IPS-15b (cell line): ENCODE measurements at regions not wholly inside any gene's neighbourhood (a gene's known extent, or its start where the extent isn't known, plus 50 kb on each side); places are given as distances from the start of the nearest gene placed in this dataset.
"Not testable (repeated sequence)": the region's sequence is repeated elsewhere in the genome, so short reads cannot be mapped to it uniquely, and the experiment has no call there.

Experiments used
- H3K27me3 ChIP-seq: one replicate; pipeline ENCODE4 v1.6.1; 2013; ENCODE audit warnings: low read length; ENCODE audit not compliant: control insufficient read depth, insufficient read depth
- H3K36me3 ChIP-seq: one replicate; pipeline ENCODE4 v1.6.1; 2013; ENCODE audit warnings: low read length; ENCODE audit not compliant: control insufficient read depth, insufficient read depth
- H3K4me1 ChIP-seq: one replicate; pipeline ENCODE4 v1.6.1; 2013; ENCODE audit warnings: mild to moderate bottlenecking, low read length; ENCODE audit not compliant: control insufficient read depth, insufficient read depth
- H3K4me3 ChIP-seq: one replicate; pipeline ENCODE4 v1.5.1; 2013; ENCODE audit warnings: low read depth, low read length
- H3K9ac ChIP-seq: one replicate; pipeline ENCODE4 v1.6.1; 2013; ENCODE audit warnings: low read depth, mild to moderate bottlenecking, low read length
- H3K9me3 ChIP-seq: one replicate; pipeline ENCODE4 v1.6.1; 2013; ENCODE audit warnings: mild to moderate bottlenecking, low read length; ENCODE audit not compliant: control insufficient read depth, insufficient read depth

DNA sequence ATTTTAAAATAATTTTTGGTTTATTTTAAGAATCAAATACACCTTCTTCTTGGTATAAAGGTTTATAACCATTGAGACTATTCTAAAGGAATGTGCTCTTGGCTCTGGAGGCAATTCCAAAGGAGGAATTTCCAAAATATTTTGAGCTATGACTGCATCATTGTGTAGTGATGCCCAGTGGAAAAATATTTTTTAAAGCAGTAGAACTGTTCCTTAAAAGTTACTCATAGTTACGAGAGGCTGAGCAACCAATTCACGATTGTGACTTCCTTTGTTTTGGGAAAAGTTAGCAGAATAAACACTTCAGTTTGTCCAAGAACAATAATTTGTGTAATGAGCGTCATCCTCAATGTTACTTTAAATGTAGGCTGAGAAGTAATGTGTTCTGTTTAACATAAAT, 233.6 kb downstream of the BAMBI start:
- Histone ChIP-seq H3K27me3 (no peaks in the 10 kb centered on the region), H3K36me3 (no peaks in the 10 kb centered on the region), H3K9ac (no peak overlapping the region), H3K4me1 (no peaks in the 10 kb centered on the region), H3K9me3 (no peaks in the 10 kb centered on the region), H3K4me3 (no peak overlapping the region)

DNA sequence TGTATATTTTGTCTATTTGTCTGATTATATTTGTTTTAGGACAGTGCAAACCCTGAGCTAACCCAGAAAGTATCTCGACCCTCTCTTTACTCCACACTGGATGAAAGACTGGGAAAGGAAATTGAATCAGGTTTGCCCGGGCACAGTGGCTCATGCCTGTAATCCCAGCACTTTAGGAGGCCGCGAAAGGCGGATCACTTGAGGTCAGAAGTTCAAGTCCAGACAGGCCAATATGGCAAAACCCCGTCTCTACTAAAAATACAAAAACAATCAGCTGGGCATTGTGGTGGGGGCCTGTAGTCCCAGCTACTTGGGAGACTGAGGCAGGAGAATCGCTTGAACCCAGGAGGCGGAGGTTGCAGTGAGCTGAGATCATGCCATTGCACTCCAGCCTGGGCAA, 234.2 kb downstream of the BAMBI start:
- H3K4me3 ChIP-seq, H3K36me3 ChIP-seq, H3K4me1 ChIP-seq, H3K9ac ChIP-seq, H3K9me3 ChIP-seq, H3K27me3 ChIP-seq: not testable (repeated sequence)

DNA sequence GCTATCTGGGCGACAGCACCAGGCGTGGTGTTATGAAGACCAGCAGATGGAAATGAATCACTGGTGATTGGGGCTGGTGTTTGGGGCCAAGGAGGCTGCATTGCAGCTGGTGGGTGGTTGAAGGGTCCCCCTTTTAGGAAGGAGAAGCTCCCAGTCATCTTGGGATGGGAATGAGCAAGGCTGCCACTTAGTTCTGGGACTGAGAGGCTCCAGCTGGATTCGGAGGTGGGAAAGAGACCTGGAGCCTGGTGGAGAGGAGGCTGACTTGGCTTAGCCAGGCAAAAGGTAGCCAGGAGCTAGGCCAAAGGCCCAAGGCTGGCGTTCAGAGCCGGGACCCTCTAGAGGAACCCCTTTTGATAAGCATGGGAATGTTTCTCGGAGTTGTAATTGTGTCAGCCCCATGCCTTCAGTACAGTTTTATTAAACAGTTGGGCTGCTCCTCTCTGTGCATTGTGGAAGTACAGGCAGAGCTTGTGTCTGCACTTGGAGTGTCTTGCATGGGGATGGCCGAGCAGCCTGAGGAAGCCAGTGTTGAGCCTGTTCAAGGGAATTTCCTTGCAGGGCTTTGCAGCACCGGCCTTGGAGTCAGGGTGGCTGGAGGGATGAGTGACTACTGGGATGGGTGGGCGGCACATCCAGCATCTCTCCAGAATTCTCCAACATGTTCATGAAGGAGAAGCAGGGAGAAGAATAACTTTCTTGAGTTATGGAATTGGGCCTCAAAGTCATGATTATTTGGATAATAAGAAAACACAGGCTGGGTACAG, 234.9 kb downstream of the BAMBI start:
- Histone ChIP-seq H3K4me3 (no peak overlapping the region), H3K9ac (no peak overlapping the region), H3K27me3 (no peaks in the 10 kb centered on the region), H3K36me3 (no peaks in the 10 kb centered on the region), H3K4me1 (no peaks in the 10 kb centered on the region), H3K9me3 (no peaks in the 10 kb centered on the region)

- Histone ChIP-seq H3K4me3 (no peak overlapping the region), H3K9ac (no peak overlapping the region), H3K36me3 (no peaks in the 10 kb centered on the region), H3K4me1 (no peaks in the 10 kb centered on the region), H3K27me3 (no peaks in the 10 kb centered on the region), H3K9me3 (no peaks in the 10 kb centered on the region)
Measured at GRCh38 chr10:28913436-28914237, 236.3 kb downstream of the BAMBI start.

DNA sequence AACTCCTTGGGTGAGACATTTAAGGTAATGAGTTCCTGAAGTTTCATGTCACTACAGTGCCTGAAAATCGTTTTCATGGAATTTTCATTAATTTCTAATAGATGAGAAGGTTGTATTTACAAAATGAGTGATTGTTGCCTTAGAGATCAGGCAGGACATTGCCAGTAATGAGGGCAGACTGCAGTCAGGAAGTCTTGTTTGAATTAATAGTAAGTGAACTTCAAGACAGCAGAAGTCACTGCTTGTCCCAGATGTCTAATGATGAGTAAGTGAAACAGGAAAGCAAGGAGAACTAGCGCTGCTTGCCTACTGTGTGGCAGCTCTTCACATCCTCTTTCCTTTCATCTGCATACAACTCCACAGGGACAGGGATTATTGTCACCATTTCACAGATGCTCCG, 237.4 kb downstream of the BAMBI start:
- H3K9ac ChIP-seq = no peak overlapping the region
- H3K4me3 ChIP-seq = no peak overlapping the region
- H3K4me1 ChIP-seq = no peaks in the 10 kb centered on the region
- H3K9me3 ChIP-seq = no peaks in the 10 kb centered on the region
- no peaks in the 10 kb centered on the region for H3K27me3 ChIP-seq
- H3K36me3 ChIP-seq = no peaks in the 10 kb centered on the region

DNA sequence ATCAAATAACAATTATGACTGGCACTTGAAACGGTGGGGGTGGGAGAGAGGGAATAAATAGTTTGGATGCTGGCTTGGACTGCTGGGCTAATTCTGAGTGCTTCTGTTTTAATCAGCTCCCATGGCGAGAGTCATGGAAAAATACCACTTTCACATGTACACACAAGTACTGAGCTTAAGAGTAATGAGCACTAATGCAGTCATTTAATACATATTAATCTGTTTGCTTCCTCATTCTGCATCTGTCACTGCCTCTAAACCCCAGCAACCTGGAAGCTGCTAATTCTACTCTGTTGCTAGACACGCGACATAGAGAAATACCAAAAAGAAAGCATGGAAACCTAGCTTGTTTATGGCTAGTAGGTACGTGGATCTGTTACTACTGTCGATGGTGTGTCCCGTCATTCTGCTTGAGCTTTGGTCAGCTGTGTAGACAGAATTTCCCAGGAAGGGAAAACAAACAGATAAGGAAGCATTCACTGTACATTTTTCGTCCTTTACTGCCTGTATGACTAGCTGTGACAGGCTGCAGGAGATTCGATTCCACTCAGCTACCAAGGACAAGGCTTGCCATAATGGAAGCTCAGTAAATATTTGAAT, 238.8 kb downstream of the BAMBI start:
- no peaks in the 10 kb centered on the region for H3K36me3 ChIP-seq
- no peaks in the 10 kb centered on the region for H3K4me1 ChIP-seq
- H3K9ac ChIP-seq = no peak overlapping the region
- H3K27me3 ChIP-seq = no peaks in the 10 kb centered on the region
- H3K9me3 ChIP-seq = no peaks in the 10 kb centered on the region
- H3K4me3 ChIP-seq = no peak overlapping the region

DNA sequence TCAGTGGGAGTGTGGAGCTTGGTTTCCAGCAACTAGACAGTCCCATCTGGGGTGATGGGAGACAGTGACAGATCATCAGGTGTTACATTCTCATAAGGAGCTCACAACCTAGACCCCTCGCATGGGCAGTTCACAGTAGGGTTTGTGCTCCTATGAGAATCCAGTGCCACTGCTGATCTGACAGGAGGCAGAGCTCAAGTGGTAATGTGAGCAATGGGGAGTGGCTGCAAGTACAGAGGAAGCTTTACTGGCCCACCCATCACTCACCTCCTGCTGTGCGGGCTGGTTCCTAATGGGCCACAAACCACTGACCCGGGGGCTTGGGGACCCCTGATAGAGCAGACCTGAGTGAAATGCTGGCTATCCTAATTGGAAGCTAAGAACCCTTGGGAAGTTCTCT, 242.8 kb downstream of the BAMBI start:
- Histone ChIP-seq H3K4me3 (no peak overlapping the region), H3K4me1 (no peaks in the 10 kb centered on the region), H3K9ac (no peak overlapping the region), H3K27me3 (peaks cover 10% of the 10 kb centered on the region), H3K9me3 (no peaks in the 10 kb centered on the region), H3K36me3 (no peaks in the 10 kb centered on the region)

DNA sequence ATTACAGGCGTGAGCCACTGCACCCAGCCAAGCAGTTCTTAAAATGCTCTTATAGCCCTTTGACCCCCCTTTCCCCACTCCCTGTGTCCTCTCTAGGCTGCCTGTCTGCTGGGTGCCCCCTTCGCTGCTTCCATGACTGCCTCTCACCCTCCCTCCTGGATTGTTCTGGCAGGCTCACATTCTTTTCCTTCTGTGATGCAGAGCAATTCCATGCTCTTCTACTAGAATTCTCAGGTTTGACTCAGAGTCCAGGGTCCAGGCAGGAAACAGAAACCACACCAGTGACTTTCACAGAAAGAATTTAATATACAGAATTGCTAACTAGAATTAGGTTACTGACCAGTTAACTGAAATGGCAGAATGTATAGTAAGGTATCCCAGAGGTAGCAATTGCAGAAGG, 244.8 kb downstream of the BAMBI start:
- Histone ChIP-seq H3K36me3 (no peaks in the 10 kb centered on the region), H3K4me3 (no peak overlapping the region), H3K4me1 (no peaks in the 10 kb centered on the region), H3K27me3 (peaks cover 12% of the 10 kb centered on the region), H3K9ac (no peak overlapping the region), H3K9me3 (no peaks in the 10 kb centered on the region)

DNA sequence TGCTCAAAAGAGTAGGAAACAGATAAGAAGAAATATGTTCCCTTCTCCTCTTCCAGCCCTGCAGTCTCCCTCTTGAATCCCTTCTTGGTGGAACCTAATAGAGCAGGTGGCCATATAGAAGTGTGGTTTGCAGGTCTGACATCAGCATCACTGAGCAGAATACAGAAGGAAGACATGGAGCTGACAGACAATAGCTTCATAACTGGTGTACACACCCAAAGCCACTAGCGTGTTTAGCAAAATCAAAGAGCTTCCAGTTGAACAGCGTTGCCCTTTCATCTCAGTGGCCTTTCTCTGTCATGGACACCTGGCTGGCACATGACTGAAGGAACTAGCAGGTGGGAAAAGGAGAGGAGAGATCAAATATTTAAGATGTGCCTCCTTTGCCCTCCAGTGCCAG, 245.5 kb downstream of the BAMBI start:
- Histone ChIP-seq H3K9ac (no peak overlapping the region), H3K4me1 (no peaks in the 10 kb centered on the region), H3K9me3 (no peaks in the 10 kb centered on the region), H3K27me3 (peaks cover 12% of the 10 kb centered on the region), H3K4me3 (no peak overlapping the region), H3K36me3 (no peaks in the 10 kb centered on the region)

DNA sequence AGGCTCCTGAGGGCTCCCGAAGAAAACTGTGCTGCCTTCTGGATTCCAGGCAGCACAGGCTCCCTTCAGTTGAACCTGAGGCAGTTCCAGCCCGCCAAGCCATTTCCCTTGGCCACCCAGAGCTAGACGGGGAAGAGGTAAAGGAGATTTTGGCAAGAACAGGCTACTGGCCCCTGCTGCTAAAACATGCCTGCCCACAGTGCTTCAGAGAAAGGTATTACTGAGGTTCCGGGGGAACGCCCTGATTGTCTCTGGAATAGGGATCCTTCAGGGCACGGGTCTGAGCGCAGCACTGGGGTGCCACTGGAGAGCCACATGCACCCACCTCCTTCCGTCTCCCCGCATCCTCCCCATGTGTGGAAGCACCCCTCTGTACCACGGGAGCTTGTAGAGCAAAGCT, 247.4 kb downstream of the BAMBI start:
- H3K9ac ChIP-seq = no peak overlapping the region
- peak overlapping the region; percentile 46 for H3K4me3 ChIP-seq
- no peaks in the 10 kb centered on the region for H3K4me1 ChIP-seq
- H3K36me3 ChIP-seq = no peaks in the 10 kb centered on the region
- peaks cover 12% of the 10 kb centered on the region for H3K27me3 ChIP-seq
- H3K9me3 ChIP-seq = no peaks in the 10 kb centered on the region

DNA sequence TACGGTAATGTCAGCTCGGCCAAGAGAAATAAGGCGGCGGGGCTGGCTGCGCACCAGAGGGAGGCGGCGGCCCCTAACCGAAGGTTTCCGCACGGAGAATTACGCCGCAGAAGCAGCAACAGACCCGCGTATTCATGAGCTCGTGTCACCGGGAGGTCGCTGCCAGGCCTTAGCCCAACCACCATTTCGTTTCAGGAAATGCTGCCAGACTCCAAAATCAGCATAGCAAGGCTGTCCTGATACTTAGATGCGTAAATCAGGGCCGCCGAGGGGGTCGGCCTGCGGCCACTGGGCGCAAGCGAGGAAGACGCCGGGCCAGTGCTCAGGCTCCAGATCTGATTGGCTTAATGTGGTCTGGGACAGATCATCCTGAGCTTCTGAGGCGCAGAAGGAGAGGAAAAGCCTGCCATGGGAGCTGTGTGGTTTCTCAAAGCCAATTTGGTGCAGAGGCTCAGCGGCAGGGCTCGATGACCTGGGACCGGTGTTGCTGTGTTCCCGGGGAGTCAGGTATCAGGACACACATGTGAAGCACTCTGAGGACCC, 247.9 kb downstream of the BAMBI start:
- Histone ChIP-seq H3K36me3 (no peaks in the 10 kb centered on the region), H3K9me3 (no peaks in the 10 kb centered on the region), H3K4me3 (peak overlapping the region; percentile 46), H3K9ac (no peak overlapping the region), H3K4me1 (no peaks in the 10 kb centered on the region), H3K27me3 (peaks cover 12% of the 10 kb centered on the region)
